Activated CD8-positive, alpha-beta memory T cell treated with anti-CD3 and anti-CD28 coated beads for 36 hours (primary cell): ENCODE measurements at regions not wholly inside any gene's neighbourhood (a gene's known extent, or its start where the extent isn't known, plus 50 kb on each side); places are given as distances from the start of the nearest gene placed in this dataset.

Experiments
- CTCF ChIA-PET: fragments of 350-600 bp; sonication (Branson Sonifier 250); formaldehyde crosslinking; loops from one replicate; lab custom pipeline; 2021; ENCODE audit warnings: antibody characterized with exemption; lab: Charles Lee
- POLR2A ChIA-PET: fragments of 350-600 bp; sonication (Branson Sonifier 250); formaldehyde crosslinking; loops from one replicate; lab custom pipeline; 2021; ENCODE audit warnings: antibody characterized with exemption; lab: Charles Lee

DNA sequence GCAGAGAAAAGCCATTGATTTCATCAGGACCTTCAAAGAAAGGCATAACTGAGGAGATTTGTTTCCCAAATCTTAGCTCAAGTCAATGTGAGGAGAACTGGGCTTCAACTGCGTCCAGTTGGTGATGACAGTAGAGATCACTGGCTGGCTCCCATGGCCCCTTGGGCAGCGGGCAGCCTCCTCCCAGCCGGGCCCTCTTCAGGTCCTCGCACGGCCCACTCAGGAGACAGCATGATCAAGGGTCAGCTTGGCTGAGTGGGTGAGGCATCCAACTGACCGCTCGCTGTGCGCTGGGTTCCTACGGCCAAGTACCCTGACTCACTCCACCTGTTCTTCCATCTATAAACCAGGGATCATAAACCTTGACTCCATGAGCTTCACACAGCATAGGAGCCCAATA is 274.0 kb downstream of the NSG2 start:
- CTCF ChIA-PET, result no interaction called here
- POLR2A ChIA-PET, result no interaction called here

DNA sequence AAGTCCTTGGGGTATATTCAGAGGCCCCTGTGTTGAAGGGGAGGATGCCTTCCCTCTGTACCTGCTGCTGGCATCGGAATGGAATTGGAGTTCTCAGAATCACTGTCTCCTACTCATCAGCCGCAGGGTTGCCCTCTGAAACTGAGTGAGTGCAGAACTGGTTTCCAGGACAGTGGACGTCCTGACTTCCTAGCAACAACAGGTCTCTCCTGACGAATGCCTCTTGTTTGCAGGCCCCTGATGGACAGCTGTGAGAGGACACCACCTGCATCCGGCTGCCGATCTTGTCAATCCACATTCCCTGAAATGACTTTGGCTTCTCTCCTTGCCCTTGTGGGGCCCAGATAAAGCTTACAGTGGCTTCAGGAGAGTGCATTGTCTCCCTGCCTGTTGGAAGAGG is 274.5 kb downstream of the NSG2 start:
- ChIA-PET CTCF (no interaction called here), POLR2A (no interaction called here)

- ChIA-PET POLR2A (no interaction called here), CTCF (interaction anchor here (1.2 kb wide), 1 partner anchor 12 kb away, joined by 3 read pairs; no protein-coding TSS in a partner anchor)
Measured at GRCh38 chr5:174323878-174324281, 278.4 kb downstream of the NSG2 start.

DNA sequence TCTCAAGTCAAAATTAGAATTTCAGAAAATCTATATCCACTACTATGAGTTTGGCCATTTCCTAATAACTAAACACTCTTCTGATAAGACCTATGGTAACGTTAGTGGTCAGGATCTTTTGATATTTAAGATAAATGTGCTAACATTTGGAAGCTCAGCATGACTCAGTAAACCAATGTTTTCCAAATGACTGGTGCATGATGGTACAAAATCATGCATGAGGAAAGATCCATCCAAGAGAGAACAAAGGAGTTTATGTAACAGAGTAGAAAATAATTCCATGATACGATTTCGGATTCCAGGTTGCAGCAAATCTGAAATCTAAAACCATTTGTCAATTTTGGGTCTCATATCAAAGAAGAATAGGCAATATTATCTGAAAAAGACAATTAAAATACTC is 279.2 kb downstream of the NSG2 start:
- CTCF ChIA-PET, result interaction anchor here (1.2 kb wide), 1 partner anchor 13 kb away, joined by 3 read pairs; no protein-coding TSS in a partner anchor
- POLR2A ChIA-PET, result no interaction called here

DNA sequence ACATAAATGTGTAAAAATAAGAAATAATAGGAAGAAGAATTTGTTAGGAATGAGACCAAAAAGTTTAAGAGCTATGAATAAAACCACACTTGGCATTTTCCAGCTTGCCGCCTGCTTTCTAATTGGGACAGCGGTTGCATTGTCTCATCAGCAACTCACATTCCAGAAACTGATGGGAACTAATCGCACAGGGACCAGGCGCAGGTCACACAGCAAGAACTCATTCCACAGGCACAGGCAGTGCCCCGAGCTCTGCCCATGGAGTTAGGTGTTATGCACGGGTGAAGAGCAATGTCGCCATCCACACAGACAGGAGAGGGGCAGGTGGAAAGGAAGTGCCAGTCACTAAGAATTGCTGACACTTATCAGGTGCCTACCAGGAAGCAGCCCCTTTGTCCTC is 279.9 kb downstream of the NSG2 start:
- POLR2A ChIA-PET, result no interaction called here
- CTCF ChIA-PET, result no interaction called here

DNA sequence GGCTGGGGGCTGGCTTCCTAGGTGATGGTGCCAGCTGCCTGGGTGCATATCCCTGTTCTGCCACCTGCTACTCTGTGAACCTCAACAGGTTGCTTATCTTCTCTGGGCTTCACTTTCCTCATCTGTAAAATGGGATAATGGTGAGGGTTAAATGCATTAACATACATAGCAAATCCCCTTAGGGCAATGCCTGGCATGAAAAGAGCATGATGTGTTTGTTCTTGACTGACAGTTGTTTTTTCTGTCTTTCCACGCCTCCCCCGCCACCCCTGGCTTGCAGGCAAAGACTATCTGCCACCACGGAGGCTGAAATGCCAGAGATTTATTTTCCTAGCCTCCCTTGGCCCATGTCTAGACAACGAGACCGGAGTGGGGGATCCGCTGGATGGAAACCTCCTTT is 280.5 kb downstream of the NSG2 start:
- ChIA-PET POLR2A (no interaction called here), CTCF (no interaction called here)

DNA sequence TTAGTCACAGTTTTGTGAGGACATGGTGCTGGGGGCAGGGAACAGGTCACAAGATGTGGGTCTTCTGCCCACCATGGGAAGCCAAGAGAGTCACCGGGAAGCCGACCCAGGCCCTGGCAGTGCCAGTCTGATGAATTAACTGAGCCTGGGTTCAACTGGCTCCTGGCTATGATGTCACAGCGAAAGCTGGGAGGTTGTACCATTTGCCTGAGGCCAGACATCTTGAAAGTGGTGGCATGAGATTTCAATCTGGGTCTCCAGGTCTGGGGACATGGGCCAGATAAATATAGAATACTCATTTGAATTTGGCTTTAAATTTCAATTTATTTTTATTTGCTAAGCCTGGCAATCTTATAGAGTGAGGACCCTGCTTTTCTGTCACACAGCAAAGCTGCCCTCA is 280.9 kb downstream of the NSG2 start:
- ChIA-PET CTCF (interaction anchor here (1.0 kb wide), 1 partner anchor 9 kb away, joined by 3 read pairs; no protein-coding TSS in a partner anchor), POLR2A (no interaction called here)

GRCh38 chr5:174327317-174327864 is 281.9 kb downstream of the NSG2 start:
- ChIA-PET CTCF (interaction anchor here (0.6 to 1.0 kb wide), 2 partner anchors 10 to 72 kb away, joined by 3 read pairs; no protein-coding TSS in a partner anchor), POLR2A (no interaction called here)

DNA sequence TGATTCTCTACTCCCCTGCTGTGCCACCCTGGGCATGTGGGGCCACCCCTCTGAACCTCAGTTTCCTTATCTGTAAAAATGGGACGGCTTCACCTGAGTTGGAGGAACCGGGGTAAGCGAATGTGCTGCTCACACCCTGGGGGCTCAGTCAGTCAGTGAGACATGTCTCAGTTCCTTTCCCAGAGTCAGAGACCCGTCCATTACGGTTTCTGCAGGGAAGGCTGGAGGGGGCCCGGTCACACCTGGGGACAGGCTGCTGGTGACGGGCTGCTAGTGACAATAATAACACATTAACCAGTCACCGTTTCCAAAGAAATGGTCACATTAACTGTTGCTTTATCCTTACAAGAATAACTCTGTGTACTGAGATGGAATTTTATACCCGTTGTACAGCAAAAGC is 282.4 kb downstream of the NSG2 start:
- POLR2A ChIA-PET, result no interaction called here
- CTCF ChIA-PET, result no interaction called here

- POLR2A ChIA-PET, result no interaction called here
- CTCF ChIA-PET, result no interaction called here
Measured at GRCh38 chr5:174328631-174329299, 283.3 kb downstream of the NSG2 start.

- POLR2A ChIA-PET, result no interaction called here
- CTCF ChIA-PET, result no interaction called here
Measured at GRCh38 chr5:174329738-174330137, 284.2 kb downstream of the NSG2 start.

DNA sequence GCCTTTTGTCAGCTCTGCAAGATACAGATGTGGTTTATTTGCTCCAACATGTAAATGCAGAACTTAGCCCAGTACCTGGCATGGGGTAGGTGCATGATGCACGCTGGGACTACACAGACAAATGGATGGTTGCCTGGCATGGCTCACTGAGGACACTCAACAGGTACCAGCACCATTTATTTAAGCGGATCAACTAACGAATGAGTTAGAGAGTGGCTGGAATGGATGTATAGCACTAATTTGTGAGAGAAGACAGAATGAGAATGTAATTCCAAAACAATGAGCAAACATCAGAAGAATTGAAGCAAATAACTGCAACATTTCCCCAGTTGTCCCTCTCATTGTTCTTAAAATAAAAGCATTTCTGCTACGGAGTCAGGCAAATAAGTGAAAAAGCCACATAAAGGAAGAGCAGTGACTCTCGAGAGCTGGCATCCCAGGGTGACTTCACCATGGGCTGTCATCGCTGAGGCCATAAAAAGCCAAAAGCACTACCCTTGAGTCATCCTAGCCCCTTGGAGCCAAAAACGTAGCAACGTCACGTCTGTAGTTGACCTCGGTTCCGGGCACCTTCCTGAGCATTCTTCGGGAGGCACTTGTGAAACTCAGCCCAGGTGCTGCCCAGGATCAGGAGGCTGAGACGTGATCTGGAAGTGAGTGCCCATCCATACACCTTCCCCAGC is 290.3 kb downstream of the NSG2 start:
- ChIA-PET POLR2A (no interaction called here), CTCF (no interaction called here)

DNA sequence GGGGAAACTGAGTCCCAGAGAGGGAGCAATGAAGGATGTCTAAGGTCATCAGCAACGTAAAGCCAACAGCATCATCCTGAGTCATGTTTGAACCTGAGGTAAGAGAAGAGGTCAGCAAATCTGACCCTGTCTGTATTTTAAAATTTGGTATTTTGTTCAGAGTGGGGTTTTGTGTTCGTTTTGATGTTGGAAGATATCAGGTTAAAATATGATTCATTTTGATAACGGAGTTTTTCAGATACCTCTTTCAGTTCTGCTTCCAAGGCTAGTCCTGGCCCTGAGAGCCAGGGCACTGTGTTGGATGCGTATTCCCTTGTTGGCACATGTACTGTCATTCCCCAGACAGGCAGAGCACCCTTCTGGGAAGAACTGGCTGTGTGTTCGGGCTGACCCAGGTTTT is 291.0 kb downstream of the NSG2 start:
- CTCF ChIA-PET, result no interaction called here

DNA sequence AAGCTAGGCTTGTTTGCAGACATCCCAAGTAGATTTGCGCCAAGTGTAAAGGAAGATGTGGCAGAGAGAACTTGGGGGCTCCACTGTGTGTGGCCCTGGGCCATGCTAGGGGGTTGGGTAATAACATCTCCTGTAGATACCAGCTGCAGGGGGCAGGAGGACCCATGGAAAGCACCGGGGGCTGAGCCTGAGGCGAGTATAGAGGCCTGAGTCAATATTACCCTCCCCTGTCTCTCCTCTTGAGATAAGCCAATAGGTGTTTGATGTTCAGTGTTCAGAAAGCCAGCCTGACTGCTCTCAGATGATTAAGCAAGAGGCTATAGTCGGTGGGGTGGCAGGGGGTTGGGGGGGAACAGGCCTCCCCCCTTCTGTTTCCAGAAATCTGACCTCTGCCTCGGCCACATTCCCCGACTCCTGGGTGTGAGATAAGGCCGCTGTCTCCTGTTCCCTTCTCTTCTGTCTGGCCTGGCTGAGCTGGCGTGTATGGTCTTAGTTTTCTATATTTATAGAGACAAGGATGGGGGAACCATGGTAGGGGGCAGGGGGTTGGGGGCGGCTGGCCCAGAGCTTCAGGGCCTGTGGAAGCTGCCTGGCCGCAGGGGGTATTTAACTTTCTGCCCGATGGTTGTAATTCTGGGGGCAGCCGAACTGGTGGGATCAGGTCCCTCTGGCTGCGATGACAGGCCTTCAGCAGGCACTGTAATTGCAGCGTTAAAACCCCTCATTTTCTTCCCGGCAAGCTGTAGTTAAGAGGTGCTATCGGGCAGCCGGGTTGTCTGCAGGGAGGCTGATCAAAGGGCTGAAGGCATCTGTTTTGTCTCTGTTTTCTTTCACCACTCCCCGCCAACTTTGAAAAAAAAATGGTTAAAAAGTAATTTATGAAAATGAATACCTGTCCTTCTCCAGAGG is 292.0 kb downstream of the NSG2 start:
- ChIA-PET CTCF (no interaction called here), POLR2A (no interaction called here)

More for the DNA sequence above, 291.0 kb downstream of the NSG2 start:
- POLR2A ChIA-PET, result no interaction called here

- POLR2A ChIA-PET, result no interaction called here
- CTCF ChIA-PET, result no interaction called here
Measured at GRCh38 chr5:174338185-174339010, 292.9 kb downstream of the NSG2 start.

DNA sequence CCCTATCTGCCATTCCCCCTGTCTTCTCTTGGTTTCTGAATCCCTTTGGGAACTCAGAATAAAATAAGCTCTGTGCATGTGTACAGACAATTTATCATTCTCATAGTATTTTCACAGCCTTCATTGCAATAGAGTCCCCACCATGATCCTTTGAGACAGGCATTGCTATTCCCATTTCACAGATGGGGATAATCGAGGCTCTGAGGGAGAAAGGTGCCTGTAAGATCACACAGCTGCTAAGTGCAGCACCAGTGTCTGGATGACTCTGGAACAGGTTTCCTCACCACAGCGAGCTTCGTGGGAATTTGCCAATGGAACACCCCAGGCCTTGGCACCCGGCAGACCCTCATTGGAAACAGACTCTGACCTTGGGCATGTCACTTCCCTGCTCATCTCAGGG is 293.6 kb downstream of the NSG2 start:
- ChIA-PET CTCF (no interaction called here), POLR2A (no interaction called here)

DNA sequence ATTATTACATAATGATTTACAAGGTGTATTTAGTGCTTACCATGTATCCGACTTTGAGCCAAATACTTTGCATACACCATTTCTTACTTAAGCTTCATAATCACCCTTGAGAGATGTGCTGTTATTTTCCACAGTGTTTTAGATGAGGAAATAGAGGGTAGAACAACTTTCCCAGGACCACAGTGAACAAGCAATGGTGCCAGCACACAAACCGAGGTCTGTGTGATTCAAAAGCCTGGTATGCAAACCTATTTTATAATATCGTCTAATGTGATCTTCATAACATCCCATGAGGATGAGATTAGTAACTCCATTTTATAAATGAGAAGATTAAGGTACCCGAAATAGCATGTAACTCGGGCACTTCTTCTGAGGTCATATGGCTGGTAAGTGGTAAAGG is 294.7 kb downstream of the NSG2 start:
- ChIA-PET CTCF (no interaction called here), POLR2A (no interaction called here)

GRCh38 chr5:174342696-174343095 is 297.2 kb downstream of the NSG2 start:
- POLR2A ChIA-PET, result no interaction called here

DNA sequence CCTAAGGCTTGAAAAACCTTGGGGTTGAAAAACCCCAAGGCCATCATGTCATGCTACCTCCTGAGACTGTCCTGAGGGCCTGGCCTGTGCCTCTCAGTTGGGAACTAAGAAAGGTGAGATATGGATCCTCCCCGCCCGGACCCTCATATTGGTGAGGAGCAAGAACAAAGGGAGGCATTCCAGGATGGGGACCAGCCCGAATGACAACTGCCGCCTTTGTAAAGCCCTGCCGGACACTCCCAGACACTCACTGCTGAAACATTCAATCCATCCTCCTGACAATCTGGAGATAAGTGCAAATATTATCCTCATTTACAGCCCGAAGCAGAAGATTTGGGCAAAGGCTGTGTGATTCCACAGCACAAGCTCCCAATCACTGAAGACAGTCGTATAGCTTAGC is 298.3 kb downstream of the NSG2 start:
- ChIA-PET POLR2A (no interaction called here), CTCF (no interaction called here)

More at GRCh38 chr5:174342696-174343095, 297.2 kb downstream of the NSG2 start:
- CTCF ChIA-PET, result no interaction called here
